Right kidney (tissue), 1 donor: ENCODE measurements at regions not wholly inside any gene's neighbourhood (a gene's known extent, or its start where the extent isn't known, plus 50 kb on each side); places are given as distances from the start of the nearest gene placed in this dataset.

Source experiments
- DNase-seq: peaks from one replicate; pipeline ENCODE4 v3.0.0-alpha.2; 2016

DNA sequence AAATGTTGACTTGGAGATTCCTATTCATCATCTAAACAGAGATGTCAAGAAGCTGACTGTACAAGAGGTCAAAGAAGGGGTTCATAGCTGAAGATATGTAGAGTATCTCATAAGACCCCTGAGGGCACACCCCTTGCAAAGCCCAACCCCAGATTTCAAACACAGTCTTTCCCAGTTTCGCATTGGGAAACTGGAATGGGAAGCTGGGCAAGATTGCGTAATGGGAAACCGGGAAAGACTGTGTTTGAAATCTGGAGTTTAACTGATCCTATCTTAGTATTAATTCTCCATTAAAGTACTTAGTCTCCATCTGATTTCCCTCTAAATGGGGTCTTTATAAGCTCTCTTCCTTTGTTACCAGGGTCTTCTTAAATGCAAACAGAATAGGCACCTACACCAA is 99.5 kb downstream of the FAM76B start:
- no peak for DNase-seq

DNA sequence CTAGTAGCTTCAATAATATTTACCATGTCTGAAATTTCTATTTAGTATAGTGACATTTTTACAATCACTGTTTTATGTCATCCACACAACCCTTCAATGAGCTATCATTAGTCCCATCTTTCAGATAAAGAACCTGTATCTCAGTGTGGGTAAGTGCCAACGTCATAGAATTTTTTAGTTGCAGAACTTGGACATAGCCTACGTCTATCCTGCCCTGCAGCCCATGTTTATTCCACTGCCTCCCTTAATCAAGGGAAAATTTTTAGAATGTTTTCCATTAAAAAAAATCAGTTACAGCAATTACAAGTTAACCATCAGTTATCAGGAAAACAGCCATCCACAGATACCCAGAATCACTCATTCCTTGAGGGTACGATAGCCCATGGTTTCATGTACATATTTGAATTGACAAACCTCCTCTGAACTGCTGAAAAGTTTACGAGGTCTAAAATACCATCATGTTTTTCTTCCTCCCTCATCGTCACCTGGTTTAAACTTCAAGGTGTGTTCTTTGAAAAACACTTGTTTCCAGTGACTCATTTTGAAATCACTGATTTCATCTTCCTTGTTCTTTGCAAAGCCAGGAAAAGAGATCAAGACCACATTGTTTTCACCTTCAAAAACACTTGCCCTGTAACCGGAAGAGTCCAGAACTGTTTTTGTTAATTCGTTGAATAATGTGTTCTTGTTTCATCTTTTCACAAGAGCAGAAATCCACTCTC is 100.9 kb downstream of the FAM76B start:
- DNase-seq = no peak

DNA sequence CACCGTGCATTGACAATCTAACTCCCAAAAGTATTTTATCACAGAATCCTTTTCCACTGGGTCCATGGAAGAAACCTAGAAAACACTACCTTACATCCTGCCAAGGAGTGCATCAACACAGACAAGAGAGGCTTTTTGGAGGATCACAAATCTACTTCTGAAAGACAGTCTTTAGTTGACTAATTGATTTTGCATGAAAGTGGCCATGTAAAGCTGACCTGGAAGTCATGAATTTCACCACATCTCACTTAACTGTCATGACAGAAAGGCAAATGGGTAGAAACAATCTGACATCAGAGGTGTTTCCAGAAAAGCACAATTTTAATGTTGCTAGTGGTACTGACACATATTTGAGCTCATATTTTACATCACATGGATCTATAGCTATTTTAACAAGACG is 101.6 kb downstream of the FAM76B start:
- DNase-seq = no peak

DNA sequence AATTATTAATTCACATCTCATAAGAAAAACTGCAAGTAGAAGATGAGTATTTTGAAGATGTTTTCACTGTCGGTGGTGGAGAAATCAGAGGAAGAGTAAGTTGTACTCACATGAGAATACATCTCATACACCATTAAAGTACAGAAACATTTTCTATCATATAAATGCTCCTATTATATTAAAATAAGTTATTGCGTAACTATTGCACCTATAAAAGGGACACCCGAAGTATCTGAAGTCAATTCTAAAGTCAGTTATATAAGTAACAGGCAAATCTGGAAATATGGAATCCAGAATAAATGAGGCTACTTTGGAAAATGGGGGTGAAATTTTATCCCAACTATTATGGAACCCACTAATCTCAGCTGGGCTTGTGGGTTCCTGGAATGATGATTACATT is 103.3 kb downstream of the FAM76B start:
- DNase-seq = no peak

DNA sequence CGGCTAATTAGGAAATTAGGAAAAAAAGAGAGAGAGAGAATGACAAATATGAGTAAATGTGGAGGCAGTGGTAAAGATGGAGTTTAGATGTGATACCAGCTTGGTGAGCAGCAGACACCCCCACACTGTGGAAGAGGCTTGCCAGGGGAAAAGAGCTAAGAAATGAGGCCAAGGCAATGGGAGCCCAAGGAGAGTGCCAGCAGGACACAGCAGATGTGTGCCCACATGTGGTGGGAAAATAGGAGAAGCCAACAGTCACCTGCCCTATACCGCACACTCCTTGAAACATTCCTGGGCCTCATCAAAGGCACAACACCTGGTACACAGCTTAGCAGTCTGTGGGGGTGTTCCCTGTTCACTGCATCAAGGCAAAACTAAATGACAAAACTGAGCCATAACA is 104.9 kb downstream of the FAM76B start:
- no peak for DNase-seq

DNA sequence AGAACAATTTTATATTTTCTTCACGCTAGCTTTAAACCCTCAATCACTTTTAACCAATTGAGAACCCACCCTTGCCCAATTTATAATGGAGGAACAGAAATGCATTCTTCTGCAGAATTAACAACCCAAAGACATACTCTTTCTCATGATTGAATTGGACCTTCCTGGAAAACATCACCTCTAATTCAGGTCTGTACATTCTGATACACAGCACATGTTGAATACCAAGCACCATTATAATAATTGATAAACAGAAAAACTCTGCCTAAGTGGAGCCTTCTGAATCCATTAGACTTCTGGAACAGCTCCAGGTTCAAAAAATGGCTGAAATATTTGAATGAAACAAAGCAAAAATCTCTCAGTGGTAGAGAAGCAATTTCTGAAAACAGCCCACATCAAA is 105.4 kb downstream of the FAM76B start:
- no peak for DNase-seq

DNA sequence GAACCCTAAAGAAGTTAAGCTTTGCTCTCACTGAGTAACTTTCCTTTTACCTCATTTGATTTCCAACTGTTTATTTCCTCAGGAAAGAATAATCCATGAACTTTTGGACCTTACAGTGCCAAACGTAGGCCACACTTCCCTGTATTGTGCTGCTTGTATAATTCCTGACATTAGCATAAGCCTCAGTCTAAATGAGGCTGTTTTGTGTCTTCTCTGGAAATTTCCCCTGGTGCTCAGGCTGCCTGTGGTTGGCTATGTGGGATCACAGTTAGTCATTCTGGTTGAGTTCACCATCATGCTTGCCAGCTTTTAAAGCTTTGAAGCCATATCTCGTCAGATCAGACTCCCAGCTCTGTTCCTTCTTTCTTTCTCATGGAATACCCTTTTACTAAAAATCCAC is 107.0 kb downstream of the FAM76B start:
- DNase-seq = no peak

DNA sequence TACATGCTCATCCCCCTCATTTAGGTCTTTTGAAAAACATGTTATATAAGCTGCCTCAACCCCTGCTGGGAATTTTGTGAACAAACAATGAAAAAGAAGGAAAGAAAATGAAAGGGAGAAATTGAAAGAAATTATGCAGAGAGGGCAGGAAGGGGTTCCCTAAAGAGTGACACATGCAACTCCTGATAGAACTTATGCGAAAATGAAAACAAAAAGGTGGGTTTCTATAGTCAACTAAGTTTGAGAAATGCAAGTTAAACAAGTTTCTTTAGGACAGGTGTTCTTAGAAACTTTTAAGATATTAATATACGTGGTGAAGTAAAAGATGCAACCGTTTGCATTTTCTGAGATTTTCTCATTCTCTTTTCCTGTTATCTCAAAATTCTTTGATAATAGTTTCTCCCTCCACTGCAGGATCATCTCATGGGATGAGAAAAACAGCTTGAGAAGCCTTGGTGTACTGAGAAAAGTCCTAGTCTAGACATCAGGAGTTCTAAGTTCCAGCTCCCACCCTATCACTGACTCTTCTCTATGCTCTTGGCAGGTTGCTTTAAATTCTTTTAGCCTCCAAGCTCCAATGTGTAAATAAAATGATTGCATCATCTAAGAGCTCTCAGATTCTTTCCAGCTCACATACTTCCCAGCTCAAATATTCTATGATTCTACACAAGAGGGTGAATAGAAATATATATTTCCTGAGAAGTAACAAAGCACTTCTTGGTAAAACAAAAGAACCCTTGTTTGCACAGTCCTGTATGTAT is 109.2 kb downstream of the FAM76B start:
- DNase-seq = no peak

DNA sequence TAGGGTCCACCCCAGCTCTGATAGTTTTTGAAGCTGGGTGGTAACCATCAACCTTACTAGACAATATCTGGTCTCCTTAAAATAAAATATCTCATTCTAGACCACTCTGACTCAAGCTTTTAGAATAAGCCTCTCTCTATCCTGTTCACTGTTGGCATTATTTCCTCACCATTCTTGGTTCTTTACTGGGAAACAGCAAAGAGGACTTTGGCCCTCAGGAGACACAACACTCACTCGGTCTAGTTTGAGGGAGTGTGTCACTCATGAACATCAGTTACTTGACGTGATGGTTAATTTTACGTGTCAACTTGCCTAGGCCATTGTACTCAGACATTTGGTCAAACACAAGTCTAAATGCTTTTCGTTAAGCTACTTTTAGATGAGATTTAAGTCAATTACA is 110.6 kb downstream of the FAM76B start:
- no peak for DNase-seq

DNA sequence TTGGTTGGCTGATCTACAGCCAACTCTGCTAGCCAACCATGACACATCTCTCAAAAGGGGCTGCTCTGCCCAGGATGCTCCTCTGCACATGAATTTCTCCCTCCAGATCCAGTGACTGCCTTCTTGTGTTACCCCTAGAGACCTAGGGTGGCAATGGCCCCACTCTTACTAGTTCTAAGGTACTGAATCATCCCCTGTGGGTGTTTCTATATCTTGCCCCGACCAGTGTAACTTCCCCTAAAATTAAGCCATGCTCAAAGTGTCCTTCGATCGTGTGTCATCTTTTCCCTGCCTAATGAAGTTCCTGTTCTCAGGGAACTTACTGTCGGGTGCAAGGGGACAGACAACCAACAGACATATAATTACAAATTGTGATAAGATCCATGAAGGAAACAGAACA is 113.3 kb downstream of the FAM76B start:
- no peak for DNase-seq

DNA sequence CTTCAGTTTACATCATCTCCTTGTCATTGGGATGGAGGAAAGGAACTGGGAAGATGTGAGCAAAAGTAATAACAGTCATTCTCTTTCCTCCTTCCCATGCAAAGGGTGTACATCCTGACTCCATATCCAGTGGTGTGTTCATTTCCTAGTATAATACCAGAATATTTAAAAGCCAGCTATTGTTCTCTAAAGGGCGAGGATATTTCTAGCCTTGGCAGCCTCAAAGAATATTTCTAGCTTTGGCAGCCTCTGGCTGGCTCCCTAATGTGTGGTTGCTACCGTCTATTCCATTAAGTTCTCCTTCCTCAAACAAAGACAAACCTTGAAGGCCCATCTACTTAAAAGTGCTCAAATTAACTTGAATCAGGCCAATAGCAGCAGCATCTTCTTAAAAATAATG is 114.0 kb downstream of the FAM76B start:
- no peak for DNase-seq

DNA sequence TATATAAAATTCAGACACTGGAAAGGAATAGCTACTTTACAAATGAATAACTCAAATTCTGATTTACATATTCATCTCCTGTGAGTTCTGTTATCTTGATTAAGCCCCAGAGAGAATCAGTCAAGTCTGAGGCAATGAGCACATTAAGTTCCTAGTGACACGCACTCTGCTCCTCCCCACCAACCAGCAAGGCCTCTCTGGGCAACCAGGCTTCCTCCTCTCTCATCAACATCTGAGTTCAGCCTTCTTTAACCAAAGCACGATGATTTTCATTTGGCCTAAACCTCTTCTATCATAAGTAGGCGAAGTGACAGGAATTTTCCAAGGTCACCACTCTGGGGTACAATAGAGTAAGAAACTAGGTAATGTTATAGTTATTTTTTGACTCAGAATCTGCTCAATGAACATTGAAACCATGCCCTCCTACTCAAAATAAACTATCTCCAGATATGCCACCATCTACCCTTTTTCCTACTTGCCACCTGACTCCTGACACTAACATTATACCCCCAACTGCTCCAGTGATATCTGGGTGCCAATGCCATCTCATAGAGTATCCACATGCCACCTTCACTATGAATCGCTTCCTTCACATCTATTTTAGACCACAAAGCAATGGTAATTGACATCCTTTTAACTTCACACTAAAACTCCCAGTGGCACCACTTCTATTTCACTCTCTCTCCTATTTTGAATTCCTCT is 114.8 kb downstream of the FAM76B start:
- no peak for DNase-seq

DNA sequence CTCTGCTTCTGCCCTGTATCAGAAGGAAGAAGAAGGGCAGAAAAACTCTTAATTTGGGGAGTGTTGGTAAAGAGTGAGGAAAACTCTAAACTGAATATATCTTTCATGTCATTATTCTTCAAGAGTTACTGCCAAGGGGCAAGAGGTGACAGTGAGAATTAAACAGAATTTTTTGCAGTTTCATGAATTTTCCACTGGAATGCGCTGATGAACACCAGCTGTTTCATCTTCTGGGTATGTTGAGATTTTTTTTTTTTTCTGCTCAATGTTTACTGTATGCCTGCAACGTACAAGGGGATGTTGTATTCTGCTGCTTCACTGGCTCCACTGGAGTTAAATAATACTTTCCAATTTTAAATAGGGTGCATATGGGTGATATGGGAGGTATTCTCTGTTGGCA is 117.8 kb downstream of the FAM76B start:
- DNase-seq = no peak

DNA sequence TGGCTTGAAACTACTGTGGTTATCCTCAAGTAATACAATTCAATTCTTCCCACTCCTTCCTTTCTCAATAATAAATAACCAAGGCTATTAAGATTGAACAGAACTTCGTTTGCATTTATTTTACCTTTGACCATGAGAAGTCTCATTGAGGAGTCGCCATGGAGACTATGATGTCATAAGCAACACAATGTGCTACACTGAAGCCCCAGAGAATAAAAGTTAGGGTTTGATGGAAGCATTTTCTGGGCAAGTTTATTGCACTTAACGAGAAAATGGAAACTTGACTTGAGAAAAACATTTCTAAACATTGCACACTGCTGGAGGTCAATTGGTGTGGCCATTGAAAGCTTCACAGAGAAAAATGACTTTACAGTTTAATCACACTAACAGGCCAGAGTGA is 121.5 kb downstream of the FAM76B start:
- no peak for DNase-seq

DNA sequence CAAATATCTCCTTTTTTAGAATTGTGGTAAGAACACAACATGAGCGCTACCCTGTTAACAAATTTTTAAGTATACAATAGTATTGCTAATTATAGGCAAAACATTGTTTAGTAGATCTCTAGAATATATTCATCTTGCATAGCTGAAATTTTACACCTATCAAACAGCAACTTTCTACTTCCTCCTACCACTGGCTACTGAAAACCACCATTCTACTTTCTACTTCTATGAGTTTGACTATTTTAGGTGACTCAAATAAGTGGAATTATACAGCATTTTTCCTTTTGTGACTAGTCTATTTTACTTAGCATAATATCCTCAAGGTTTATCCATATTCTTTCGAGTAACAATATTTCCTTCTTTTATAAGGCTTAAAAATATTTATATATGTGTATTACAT is 128.4 kb downstream of the FAM76B start:
- DNase-seq = no peak

DNA sequence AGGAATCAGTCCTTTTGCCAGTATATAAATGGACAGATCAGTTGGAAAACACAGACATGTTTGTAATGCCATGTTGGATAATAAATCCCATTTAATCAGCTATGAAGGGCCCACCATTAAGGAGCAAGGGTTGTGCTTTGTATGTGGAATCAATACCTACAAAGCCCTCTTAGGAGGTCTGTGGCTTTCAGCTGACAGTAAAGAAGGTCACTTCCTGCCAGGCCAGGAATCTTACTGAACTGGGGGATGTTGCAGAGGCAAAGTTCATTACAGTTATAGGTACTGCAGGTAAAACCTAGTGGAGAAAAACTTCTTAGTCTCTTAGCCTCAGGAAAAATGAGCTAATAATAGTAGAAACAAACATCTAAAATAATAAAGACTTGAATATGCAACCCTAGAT is 129.5 kb downstream of the FAM76B start:
- DNase-seq = no peak

DNA sequence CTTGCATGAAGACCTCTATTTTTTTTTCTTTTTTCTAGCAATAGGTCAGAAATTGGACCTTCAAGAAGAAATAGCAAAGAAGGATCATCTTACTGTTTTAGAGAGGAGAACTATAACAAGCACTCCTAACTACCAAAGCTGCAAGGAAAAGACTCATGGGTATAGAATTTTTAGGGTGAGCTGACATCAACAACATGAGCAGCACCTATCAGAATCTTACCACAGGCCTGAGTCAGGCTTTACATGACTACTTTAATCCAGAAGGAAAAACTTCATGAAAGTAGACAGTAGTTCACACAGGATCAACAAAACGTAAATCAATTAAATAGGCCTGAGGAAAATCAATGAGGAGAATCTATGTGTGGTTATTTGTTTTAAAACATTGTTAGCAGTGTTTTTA is 130.5 kb downstream of the FAM76B start:
- no peak for DNase-seq

DNA sequence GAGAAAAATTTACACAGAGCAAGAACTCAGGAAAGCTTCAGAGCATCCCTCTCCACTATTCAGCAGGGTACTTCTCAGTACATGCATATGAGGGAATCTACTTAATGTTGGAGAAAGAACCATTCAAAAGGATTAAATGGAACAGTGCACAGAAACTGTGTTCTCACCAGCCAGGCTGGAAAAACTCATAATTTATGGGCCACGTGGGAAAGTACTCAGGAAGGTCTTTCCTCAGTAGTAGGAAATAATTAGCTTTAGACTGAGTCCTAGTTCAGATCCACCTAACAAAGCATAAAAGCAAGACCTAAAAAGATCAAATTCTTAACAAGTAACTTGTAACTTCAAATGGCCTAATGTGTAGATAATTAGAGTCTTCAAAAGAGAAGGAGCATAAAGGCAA is 134.0 kb downstream of the FAM76B start:
- no peak for DNase-seq

DNA sequence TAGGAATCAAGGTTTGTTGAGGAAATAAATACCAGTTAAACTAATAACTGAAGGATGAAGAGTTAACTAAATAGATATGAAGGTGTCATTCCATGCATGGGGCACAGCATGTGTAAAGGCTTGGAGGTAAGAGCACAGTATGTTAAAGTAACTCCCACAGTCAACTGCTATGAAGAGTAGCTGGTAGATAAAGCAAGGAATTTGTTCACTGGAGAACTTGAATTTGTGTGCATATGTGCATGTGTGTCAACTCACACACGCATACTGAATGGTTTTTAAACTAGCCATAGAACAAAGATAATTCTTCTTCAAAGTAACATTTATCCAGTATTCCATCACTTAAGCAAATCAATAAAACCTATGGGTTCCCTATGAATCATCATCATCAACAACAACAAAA is 135.9 kb downstream of the FAM76B start:
- no peak for DNase-seq

DNA sequence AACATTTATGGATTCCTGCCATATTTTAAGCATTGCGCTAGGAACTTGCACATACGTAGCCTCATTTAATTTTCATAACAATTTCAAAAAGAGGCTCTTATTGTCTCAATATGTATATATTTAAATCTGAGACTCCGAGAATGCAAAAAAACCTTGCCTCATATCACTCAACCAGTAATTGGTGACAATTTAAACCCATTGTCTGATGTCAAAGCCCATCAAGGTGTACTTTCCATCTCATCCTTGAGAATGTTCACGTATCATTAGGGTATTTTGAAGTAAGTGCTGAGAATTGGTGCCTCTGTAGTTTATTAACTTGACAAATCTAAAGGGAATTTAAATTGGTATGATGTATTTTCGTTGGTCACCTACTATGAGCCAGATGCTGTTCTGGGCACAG is 136.5 kb downstream of the FAM76B start:
- DNase-seq = no peak

DNA sequence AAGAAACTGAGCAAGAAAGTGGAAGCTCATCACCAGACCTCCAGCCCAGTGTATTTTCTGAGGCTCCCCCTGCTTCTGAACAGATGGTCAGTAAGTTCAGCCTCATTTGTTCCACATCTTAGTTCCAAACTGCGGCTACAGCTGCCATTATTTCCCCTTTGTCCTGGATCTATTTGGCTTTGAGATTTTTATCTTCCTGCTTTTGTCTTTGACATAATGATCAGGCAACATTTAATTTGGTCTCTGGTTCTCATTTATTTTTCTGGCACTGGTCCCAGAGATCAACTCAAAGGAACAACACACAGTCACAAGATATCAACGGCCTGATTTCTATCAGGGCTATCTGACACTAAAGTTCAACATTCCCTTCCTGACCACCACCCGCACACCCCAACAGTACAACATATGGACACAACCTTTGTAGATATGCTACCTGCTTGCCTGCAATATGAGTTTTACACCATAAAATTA is 137.5 kb downstream of the FAM76B start:
- DNase-seq = no peak

DNA sequence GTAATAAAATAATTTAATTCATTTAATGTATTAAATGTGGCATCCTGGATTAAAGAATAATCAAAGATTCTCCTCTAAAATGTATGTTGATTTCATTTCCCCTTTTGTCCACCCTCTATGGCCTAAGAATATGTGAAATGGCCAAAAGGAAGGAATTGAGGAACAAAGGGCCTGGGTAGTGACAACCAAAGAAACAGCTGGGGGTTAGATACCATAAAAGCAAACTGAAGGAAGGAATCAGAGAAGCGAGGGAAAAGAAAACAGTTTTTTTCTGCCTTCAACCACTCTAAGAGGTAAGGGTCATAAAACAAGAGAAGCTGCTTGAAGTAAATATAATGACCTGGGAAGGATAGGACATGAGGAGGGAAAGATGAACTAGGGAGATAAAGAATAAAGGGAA is 139.3 kb downstream of the FAM76B start:
- no peak for DNase-seq

DNA sequence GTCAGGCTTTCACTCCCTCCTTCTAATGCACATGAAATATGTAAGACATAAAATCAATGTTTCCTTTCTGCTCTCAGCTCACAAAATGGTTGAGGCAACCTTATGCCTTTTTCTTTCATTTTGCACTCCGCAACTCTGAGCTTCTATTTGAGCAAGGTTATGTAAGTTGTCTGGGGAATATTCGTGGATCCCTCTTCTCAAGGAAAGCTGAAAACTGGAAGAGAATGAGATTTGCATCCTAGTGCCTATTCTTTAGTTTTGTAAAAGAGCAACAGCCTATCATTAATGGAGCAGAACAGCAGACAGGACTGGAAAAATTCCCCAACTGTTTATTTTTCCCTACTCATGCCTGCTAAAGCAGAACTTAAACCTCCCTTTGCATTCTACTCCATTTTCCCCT is 141.7 kb downstream of the FAM76B start:
- peak; percentile 58 for DNase-seq

DNA sequence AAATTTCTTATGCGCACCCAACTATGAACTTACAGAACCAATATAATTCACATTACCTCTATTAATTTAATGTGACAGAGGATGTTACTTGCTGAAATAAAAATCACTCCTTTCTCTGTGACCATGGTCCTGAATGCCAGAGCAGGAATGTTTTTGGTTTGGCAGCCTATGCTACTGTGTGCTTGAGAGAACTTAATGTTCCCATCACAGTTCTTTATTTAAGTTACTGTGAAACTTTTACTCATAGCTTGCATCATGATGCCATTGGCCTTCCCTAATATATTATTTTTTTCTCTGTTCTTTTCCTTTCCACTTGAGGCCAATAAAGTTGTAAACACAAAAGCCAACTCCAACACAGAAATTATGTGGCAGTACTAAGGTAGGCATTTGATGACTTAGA is 142.2 kb downstream of the FAM76B start:
- no peak for DNase-seq
